ENCODE measurements at regions not wholly inside any gene's neighbourhood (a gene's known extent, or its start where the extent isn't known, plus 50 kb on each side); places are given as distances from the start of the nearest gene placed in this dataset.

- Mint-ChIP-seq H3K4me3 (no peak overlapping the region), H3K36me3 (no peaks in the 10 kb centered on the region), H3K27me3 (no peaks in the 10 kb centered on the region), H3K9me3 (no peaks in the 10 kb centered on the region), H3K27ac (no peak overlapping the region), H3K4me1 (no peaks in the 10 kb centered on the region)
- Histone ChIP-seq H3K36me3 (ENCODE audit: control insufficient read depth, insufficient read depth, low read length) (no peaks in the 10 kb centered on the region), H3K27me3 (ENCODE audit: control insufficient read depth, insufficient read depth, low read length) (no peaks in the 10 kb centered on the region), H3K9me3 (ENCODE audit: control insufficient read depth in 2 of 2, low read length in 2 of 2) (no peaks in the 10 kb centered on the region), H3K4me1 (ENCODE audit: control insufficient read depth, insufficient read depth, low read length, poor library complexity, severe bottlenecking) (no peaks in the 10 kb centered on the region), H3K27ac (ENCODE audit: insufficient read depth, low read length, poor library complexity, severe bottlenecking) (no peak overlapping the region), H3K4me3 (ENCODE audit: low read depth, low read length) (no peak overlapping the region)
- ATAC-seq (ENCODE audit: low read depth in 2 of 2) (no peak), DNase-seq (no peak)
Observed at GRCh38 chr16:17832738-17833137, 362.0 kb upstream of the XYLT1 start.

- Mint-ChIP-seq H3K36me3 (no peaks in the 10 kb centered on the region), H3K4me3 (no peak overlapping the region), H3K27me3 (no peaks in the 10 kb centered on the region), H3K4me1 (no peaks in the 10 kb centered on the region), H3K9me3 (no peaks in the 10 kb centered on the region), H3K27ac (no peak overlapping the region)
- no peaks in the 10 kb centered on the region for H3K9me3 ChIP-seq (ENCODE audit: control insufficient read depth in 2 of 2, low read length in 2 of 2)
- H3K36me3 ChIP-seq (ENCODE audit: control insufficient read depth, insufficient read depth, low read length), result no peaks in the 10 kb centered on the region
- ATAC-seq (ENCODE audit: low read depth in 2 of 2) (no peak), DNase-seq (no peak)
- H3K4me3 ChIP-seq (ENCODE audit: low read depth, low read length), result no peak overlapping the region
- H3K4me1 ChIP-seq (ENCODE audit: control insufficient read depth, insufficient read depth, low read length, poor library complexity, severe bottlenecking), result no peaks in the 10 kb centered on the region
- no peaks in the 10 kb centered on the region for H3K27me3 ChIP-seq (ENCODE audit: control insufficient read depth, insufficient read depth, low read length)
- no peak overlapping the region for H3K27ac ChIP-seq (ENCODE audit: insufficient read depth, low read length, poor library complexity, severe bottlenecking)
Observed at GRCh38 chr16:17831330-17831729, 360.6 kb upstream of the XYLT1 start.

GRCh38 chr16:17830651-17831050, 359.9 kb upstream of the XYLT1 start:
- Histone ChIP-seq H3K27ac (ENCODE audit: insufficient read depth, low read length, poor library complexity, severe bottlenecking) (no peak overlapping the region), H3K4me1 (ENCODE audit: control insufficient read depth, insufficient read depth, low read length, poor library complexity, severe bottlenecking) (no peaks in the 10 kb centered on the region), H3K4me3 (ENCODE audit: low read depth, low read length) (no peak overlapping the region), H3K36me3 (ENCODE audit: control insufficient read depth, insufficient read depth, low read length) (no peaks in the 10 kb centered on the region), H3K27me3 (ENCODE audit: control insufficient read depth, insufficient read depth, low read length) (no peaks in the 10 kb centered on the region), H3K9me3 (ENCODE audit: control insufficient read depth in 2 of 2, low read length in 2 of 2) (no peaks in the 10 kb centered on the region)
- ATAC-seq (ENCODE audit: low read depth in 2 of 2) (no peak), DNase-seq (no peak)
- peaks cover under 1% of the 10 kb centered on the region for H3K27me3 Mint-ChIP-seq
- no peak overlapping the region for H3K4me3 Mint-ChIP-seq
- no peak overlapping the region for H3K27ac Mint-ChIP-seq
- H3K9me3 Mint-ChIP-seq, result no peaks in the 10 kb centered on the region
- no peaks in the 10 kb centered on the region for H3K4me1 Mint-ChIP-seq
- no peaks in the 10 kb centered on the region for H3K36me3 Mint-ChIP-seq

GRCh38 chr16:17829811-17830210, 359.1 kb upstream of the XYLT1 start:
- no peak overlapping the region for H3K27ac Mint-ChIP-seq
- no peaks in the 10 kb centered on the region for H3K36me3 Mint-ChIP-seq
- DNase-seq (no peak), ATAC-seq (ENCODE audit: low read depth in 2 of 2) (no peak)
- Histone ChIP-seq H3K27ac (ENCODE audit: insufficient read depth, low read length, poor library complexity, severe bottlenecking) (no peak overlapping the region), H3K4me3 (ENCODE audit: low read depth, low read length) (no peak overlapping the region), H3K9me3 (ENCODE audit: control insufficient read depth in 2 of 2, low read length in 2 of 2) (no peaks in the 10 kb centered on the region), H3K4me1 (ENCODE audit: control insufficient read depth, insufficient read depth, low read length, poor library complexity, severe bottlenecking) (no peaks in the 10 kb centered on the region), H3K27me3 (ENCODE audit: control insufficient read depth, insufficient read depth, low read length) (no peaks in the 10 kb centered on the region), H3K36me3 (ENCODE audit: control insufficient read depth, insufficient read depth, low read length) (no peaks in the 10 kb centered on the region)
- H3K9me3 Mint-ChIP-seq, result no peaks in the 10 kb centered on the region
- no peak overlapping the region for H3K4me3 Mint-ChIP-seq
- no peaks in the 10 kb centered on the region for H3K4me1 Mint-ChIP-seq
- H3K27me3 Mint-ChIP-seq, result peaks cover 4% of the 10 kb centered on the region

- H3K9me3 ChIP-seq (ENCODE audit: control insufficient read depth in 2 of 2, low read length in 2 of 2), result no peaks in the 10 kb centered on the region
- H3K4me3 ChIP-seq (ENCODE audit: low read depth, low read length), result no peak overlapping the region
- H3K27me3 Mint-ChIP-seq, result peaks cover 4% of the 10 kb centered on the region
- no peaks in the 10 kb centered on the region for H3K36me3 Mint-ChIP-seq
- H3K27me3 ChIP-seq (ENCODE audit: control insufficient read depth, insufficient read depth, low read length), result no peaks in the 10 kb centered on the region
- no peak for DNase-seq
- no peak for ATAC-seq (ENCODE audit: low read depth in 2 of 2)
- H3K4me1 Mint-ChIP-seq, result no peaks in the 10 kb centered on the region
- no peaks in the 10 kb centered on the region for H3K36me3 ChIP-seq (ENCODE audit: control insufficient read depth, insufficient read depth, low read length)
- H3K4me3 Mint-ChIP-seq, result no peak overlapping the region
- H3K4me1 ChIP-seq (ENCODE audit: control insufficient read depth, insufficient read depth, low read length, poor library complexity, severe bottlenecking), result no peaks in the 10 kb centered on the region
- H3K27ac Mint-ChIP-seq, result no peak overlapping the region
- H3K27ac ChIP-seq (ENCODE audit: insufficient read depth, low read length, poor library complexity, severe bottlenecking), result no peak overlapping the region
- H3K9me3 Mint-ChIP-seq, result no peaks in the 10 kb centered on the region
Observed at GRCh38 chr16:17828012-17828411, 357.3 kb upstream of the XYLT1 start.

GRCh38 chr16:17827313-17827712, 356.6 kb upstream of the XYLT1 start:
- H3K4me3 Mint-ChIP-seq, result no peak overlapping the region
- no peaks in the 10 kb centered on the region for H3K36me3 Mint-ChIP-seq
- H3K4me1 Mint-ChIP-seq, result no peaks in the 10 kb centered on the region
- H3K27me3 Mint-ChIP-seq, result peaks cover 4% of the 10 kb centered on the region
- H3K4me1 ChIP-seq (ENCODE audit: control insufficient read depth, insufficient read depth, low read length, poor library complexity, severe bottlenecking), result no peaks in the 10 kb centered on the region
- H3K9me3 ChIP-seq (ENCODE audit: control insufficient read depth in 2 of 2, low read length in 2 of 2), result no peaks in the 10 kb centered on the region
- DNase-seq (no peak), ATAC-seq (ENCODE audit: low read depth in 2 of 2) (no peak)
- H3K27ac ChIP-seq (ENCODE audit: insufficient read depth, low read length, poor library complexity, severe bottlenecking), result no peak overlapping the region
- H3K36me3 ChIP-seq (ENCODE audit: control insufficient read depth, insufficient read depth, low read length), result no peaks in the 10 kb centered on the region
- no peaks in the 10 kb centered on the region for H3K27me3 ChIP-seq (ENCODE audit: control insufficient read depth, insufficient read depth, low read length)
- H3K9me3 Mint-ChIP-seq, result no peaks in the 10 kb centered on the region
- H3K27ac Mint-ChIP-seq, result no peak overlapping the region
- H3K4me3 ChIP-seq (ENCODE audit: low read depth, low read length), result no peak overlapping the region

GRCh38 chr16:17817943-17818342, 347.2 kb upstream of the XYLT1 start:
- Histone ChIP-seq H3K27ac (ENCODE audit: insufficient read depth, low read length, poor library complexity, severe bottlenecking) (no peak overlapping the region), H3K4me3 (ENCODE audit: low read depth, low read length) (no peak overlapping the region), H3K4me1 (ENCODE audit: control insufficient read depth, insufficient read depth, low read length, poor library complexity, severe bottlenecking) (no peaks in the 10 kb centered on the region), H3K36me3 (ENCODE audit: control insufficient read depth, insufficient read depth, low read length) (no peaks in the 10 kb centered on the region), H3K9me3 (ENCODE audit: control insufficient read depth in 2 of 2, low read length in 2 of 2) (peaks cover 0 to 4% of the 10 kb centered on the region in 2 experiments), H3K27me3 (ENCODE audit: control insufficient read depth, insufficient read depth, low read length) (no peaks in the 10 kb centered on the region)
- Mint-ChIP-seq H3K4me3 (no peak overlapping the region), H3K36me3 (no peaks in the 10 kb centered on the region), H3K27me3 (peaks cover 5% of the 10 kb centered on the region), H3K27ac (no peak overlapping the region), H3K9me3 (peaks cover 5 to 17% (median 12%) of the 10 kb centered on the region in 7 donors), H3K4me1 (no peaks in the 10 kb centered on the region)
- DNase-seq (no peak), ATAC-seq (ENCODE audit: low read depth in 2 of 2) (no peak)

- ATAC-seq (ENCODE audit: low read depth in 2 of 2) (no peak), DNase-seq (no peak)
- Mint-ChIP-seq H3K4me1 (no peaks in the 10 kb centered on the region), H3K27me3 (peaks cover 5% of the 10 kb centered on the region), H3K27ac (no peak overlapping the region), H3K36me3 (no peaks in the 10 kb centered on the region), H3K4me3 (no peak overlapping the region), H3K9me3 (peaks cover 5 to 17% (median 12%) of the 10 kb centered on the region in 7 donors)
- Histone ChIP-seq H3K4me3 (ENCODE audit: low read depth, low read length) (no peak overlapping the region), H3K27ac (ENCODE audit: insufficient read depth, low read length, poor library complexity, severe bottlenecking) (no peak overlapping the region), H3K9me3 (ENCODE audit: control insufficient read depth in 2 of 2, low read length in 2 of 2) (peaks cover 0 to 4% of the 10 kb centered on the region in 2 experiments), H3K27me3 (ENCODE audit: control insufficient read depth, insufficient read depth, low read length) (no peaks in the 10 kb centered on the region), H3K36me3 (ENCODE audit: control insufficient read depth, insufficient read depth, low read length) (no peaks in the 10 kb centered on the region), H3K4me1 (ENCODE audit: control insufficient read depth, insufficient read depth, low read length, poor library complexity, severe bottlenecking) (no peaks in the 10 kb centered on the region)
Observed at GRCh38 chr16:17817260-17817659, 346.5 kb upstream of the XYLT1 start.
